ENCODE measurements at regions not wholly inside any gene's neighbourhood (a gene's known extent, or its start where the extent isn't known, plus 50 kb on each side); places are given as distances from the start of the nearest gene placed in this dataset.

- no peaks in the 10 kb centered on the region for H3K9me2 ChIP-seq (ENCODE audit: insufficient read depth)
- CTCF ChIA-PET = no interaction called here
- no peaks in the 10 kb centered on the region for H3K27me3 ChIP-seq (ENCODE audit: insufficient read depth, low read length)
- H3K4me3 ChIP-seq (replicated peaks in 1 of 2; ENCODE audit: low read depth in 1 of 2, low read length in 2 of 2) = no peak overlapping the region
- DNase-seq (ENCODE audit: low read depth, low spot score) (no peak), ATAC-seq (no peak)
- RAD21 ChIA-PET (ENCODE audit: low non-redundant PET in 1 of 2, low total read pairs in 2 of 2, uncharacterized antibody in 2 of 2, unreplicated experiment in 2 of 2) = no interaction called here
- H3K9ac ChIP-seq (ENCODE audit: low read length) = no peak overlapping the region
- POLR2A ChIA-PET = no interaction called here
- no peaks in the 10 kb centered on the region for H3K4me1 ChIP-seq (ENCODE audit: control insufficient read depth in 1 of 2, insufficient read depth in 2 of 2, low read length in 2 of 2)
- no peak for TF ChIP-seq MAX (IDR thresholded peaks at IDR 0.05)
- no peak for TF ChIP-seq FOSL1 (IDR thresholded peaks at IDR 0.05; ENCODE audit: low read depth)
- no peak for TF ChIP-seq CTCF (IDR thresholded peaks at IDR 0.05 in 2 of 3, conservative IDR thresholded peaks at IDR 0.05 in 1 of 3; ENCODE audit: borderline replicate concordance in 1 of 3, insufficient read depth in 1 of 3, low read depth in 2 of 3, low read length in 2 of 3)
- no peak for TF ChIP-seq CEBPB (IDR thresholded peaks at IDR 0.05; ENCODE audit: low read depth)
- no peak for TF ChIP-seq EGR1 (IDR thresholded peaks at IDR 0.05; ENCODE audit: low read depth)
- no peak for TF ChIP-seq RAD21 (IDR thresholded peaks at IDR 0.05; ENCODE audit: low read depth)
- TF ChIP-seq EZH2phosphoT487 (IDR thresholded peaks at IDR 0.05; ENCODE audit: borderline replicate concordance) = no peak
- no peak for TF ChIP-seq POLR2AphosphoS5 (IDR thresholded peaks at IDR 0.05; ENCODE audit: low read depth, low read length)
- TF ChIP-seq ATF3 (IDR thresholded peaks at IDR 0.05) = no peak
- no peak for TF ChIP-seq POLR2A (IDR thresholded peaks at IDR 0.05; ENCODE audit: borderline replicate concordance, extremely low read depth, insufficient read depth, insufficient read length)
- TF ChIP-seq ZBTB33 (IDR thresholded peaks at IDR 0.05; ENCODE audit: extremely low read depth, insufficient replicate concordance, low read length) = no peak
- TF ChIP-seq SIN3A (IDR thresholded peaks at IDR 0.05; ENCODE audit: low read depth) = no peak
- no peak for TF ChIP-seq ZFX (IDR thresholded peaks at IDR 0.05)
- TF ChIP-seq ELF1 (IDR thresholded peaks at IDR 0.05; ENCODE audit: borderline replicate concordance, low read depth) = no peak
- no peak for TF ChIP-seq JUND (IDR thresholded peaks at IDR 0.05)
- TF ChIP-seq SRF (IDR thresholded peaks at IDR 0.05; ENCODE audit: low read depth) = no peak
- TF ChIP-seq TCF7L2 (IDR thresholded peaks at IDR 0.05; ENCODE audit: borderline replicate concordance, extremely low read depth, insufficient read depth, insufficient read length) = no peak
- no peak for TF ChIP-seq ZNF274 (IDR thresholded peaks at IDR 0.05; ENCODE audit: low read depth, low read length)
- no peak for TF ChIP-seq EZH2 (IDR thresholded peaks at IDR 0.05)
- no peak for TF ChIP-seq REST (IDR thresholded peaks at IDR 0.05; ENCODE audit: low read depth)
- no peaks in the 10 kb centered on the region for H3K36me3 ChIP-seq (ENCODE audit: control insufficient read depth in 1 of 2, insufficient read depth in 2 of 2, low read length in 2 of 2)
- intact Hi-C loops (cut with micrococcal nuclease) = no loop called here
- no peaks in the 10 kb centered on the region for H3K79me2 ChIP-seq (ENCODE audit: insufficient read depth, low read length)
- H3K4me2 ChIP-seq (ENCODE audit: low read length) = no peak overlapping the region
- no TSS peak for BruUV-seq (replicated peaks)
- no peak overlapping the region for H2AFZ ChIP-seq (ENCODE audit: low read depth, low read length, poor library complexity, severe bottlenecking)
- H3K9me3 ChIP-seq (ENCODE audit: control insufficient read depth in 1 of 2, insufficient read depth in 1 of 2, low read depth in 1 of 2, low read length in 2 of 2) = no peaks in the 10 kb centered on the region
- no peak overlapping the region for H3K27ac ChIP-seq (ENCODE audit: low read depth, low read length)
- H4K20me1 ChIP-seq (ENCODE audit: insufficient read depth) = no peaks in the 10 kb centered on the region
Measured at GRCh38 chr2:184369307-184369706, 229.0 kb upstream of the ZNF804A start.
